WTC11 (cell line): ENCODE measurements at regions not wholly inside any gene's neighbourhood (a gene's known extent, or its start where the extent isn't known, plus 50 kb on each side); places are given as distances from the start of the nearest gene placed in this dataset.

ENCODE experiments used
- ATAC-seq: fragments of 200-7000 bp; cut with Tn5 transposase; 2 replicates; pipeline ENCODE4 v1.10.0; 2021; ENCODE audit warnings: mild to moderate bottlenecking, moderate library complexity
- CTCF ChIA-PET: fragments of 300-600 bp; sonication (Branson Sonifier 250); formaldehyde crosslinking; loops from one replicate; lab custom pipeline; 2021; ENCODE audit warnings: antibody characterized with exemption; lab: Charles Lee
- POLR2A ChIA-PET: fragments of 350-600 bp; sonication (Branson Sonifier 250); formaldehyde crosslinking; loops from one replicate; lab custom pipeline; 2021; ENCODE audit warnings: antibody characterized with exemption; lab: Charles Lee
- DNase-seq: peaks from one replicate; pipeline ENCODE4 v3.0.0; 2021; ENCODE audit warnings: low spot score
- H3K27ac Mint-ChIP-seq: 2 replicates; pipeline ENCODE4 v1.8.0; 2021; ENCODE audit warnings: mixed read lengths
- H3K27me3 Mint-ChIP-seq: 2 replicates; pipeline ENCODE4 v1.8.0; 2021; ENCODE audit warnings: low read depth, mild to moderate bottlenecking, moderate library complexity, mixed read lengths
- H3K36me3 Mint-ChIP-seq: 2 replicates; pipeline ENCODE4 v1.8.0; 2021; ENCODE audit warnings: mixed read lengths
- H3K4me1 Mint-ChIP-seq: 2 replicates; pipeline ENCODE4 v1.8.0; 2022; ENCODE audit warnings: mixed read lengths
- H3K4me3 Mint-ChIP-seq: 2 replicates; pipeline ENCODE4 v1.8.0; 2021; ENCODE audit warnings: mild to moderate bottlenecking, moderate library complexity, mixed read lengths
- H3K9me3 Mint-ChIP-seq: 2 replicates; pipeline ENCODE4 v1.8.0; 2021; ENCODE audit warnings: mixed read lengths
- ATF2 ChIP-seq: sonication (generic); formaldehyde crosslinking; IDR thresholded peaks from 2 replicates; pipeline ENCODE4 v1.8.1; 2022; ENCODE audit warnings: low read depth, missing genetic modification reagents, borderline replicate concordance
- ATF3 ChIP-seq: sonication (generic); formaldehyde crosslinking; conservative IDR thresholded peaks from 2 replicates; pipeline ENCODE4 v1.8.1; 2022; ENCODE audit warnings: mild to moderate bottlenecking, missing genetic modification reagents
- CREM ChIP-seq: sonication (generic); formaldehyde crosslinking; IDR thresholded peaks from 2 replicates; pipeline ENCODE4 v1.8.1; 2022; ENCODE audit warnings: mild to moderate bottlenecking, missing genetic modification reagents, moderate library complexity
- E2F1 ChIP-seq: sonication (generic); formaldehyde crosslinking; IDR thresholded peaks from 2 replicates; pipeline ENCODE4 v1.8.0; 2022; ENCODE audit warnings: mild to moderate bottlenecking, missing genetic modification reagents
- ELF4 ChIP-seq: sonication (generic); formaldehyde crosslinking; IDR thresholded peaks from 2 replicates; pipeline ENCODE4 v1.8.1; 2022; ENCODE audit warnings: low read depth, mild to moderate bottlenecking, moderate library complexity, missing genetic modification reagents
- EMX1 ChIP-seq: fragments of 250-450 bp; sonication (Bioruptor Pico); IDR thresholded peaks from 2 replicates; pipeline ENCODE4 v1.8.0; 2021; ENCODE audit warnings: mild to moderate bottlenecking
- JAZF1 ChIP-seq: fragments of 250-450 bp; sonication (Bioruptor Pico); IDR thresholded peaks from 2 replicates; pipeline ENCODE4 v1.9.0; 2021; ENCODE audit warnings: moderate library complexity, mild to moderate bottlenecking, inconsistent platforms
- OVOL2 ChIP-seq: fragments of 250-450 bp; sonication (Bioruptor Pico); IDR thresholded peaks from 2 replicates; pipeline ENCODE4 v1.9.0; 2021; ENCODE audit warnings: mild to moderate bottlenecking, borderline replicate concordance
- PRRX2 ChIP-seq: fragments of 250-450 bp; sonication (Bioruptor Pico); IDR thresholded peaks from 2 replicates; pipeline ENCODE4 v1.8.0; 2021; ENCODE audit warnings: mild to moderate bottlenecking
- RORB ChIP-seq: fragments of 250-450 bp; sonication (Bioruptor Pico); IDR thresholded peaks from 2 replicates; pipeline ENCODE4 v1.9.0; 2021; ENCODE audit warnings: mild to moderate bottlenecking
- SMAD4 ChIP-seq: sonication (generic); formaldehyde crosslinking; IDR thresholded peaks from 2 replicates; pipeline ENCODE4 v1.8.0; 2022; ENCODE audit warnings: mild to moderate bottlenecking, missing genetic modification reagents
- STAT6 ChIP-seq: sonication (generic); formaldehyde crosslinking; conservative IDR thresholded peaks from 2 replicates; pipeline ENCODE4 v1.8.1; 2023; ENCODE audit warnings: mild to moderate bottlenecking, low read depth, missing genetic modification reagents, moderate library complexity
- ZBTB21 ChIP-seq: sonication (generic); formaldehyde crosslinking; IDR thresholded peaks from 2 replicates; pipeline ENCODE4 v1.8.1; 2023; ENCODE audit warnings: mild to moderate bottlenecking, missing genetic modification reagents, borderline replicate concordance
- ZNF121 ChIP-seq: sonication (generic); formaldehyde crosslinking; IDR thresholded peaks from 2 replicates; pipeline ENCODE4 v1.8.0; 2023; ENCODE audit warnings: missing genetic modification reagents
- ZNF232 ChIP-seq: sonication (generic); formaldehyde crosslinking; IDR thresholded peaks from 2 replicates; pipeline ENCODE4 v1.8.0; 2022; ENCODE audit warnings: mild to moderate bottlenecking, missing genetic modification reagents
- ZNF263 ChIP-seq: sonication (generic); formaldehyde crosslinking; IDR thresholded peaks from 2 replicates; pipeline ENCODE4 v1.8.1; 2022; ENCODE audit warnings: low read depth, mild to moderate bottlenecking, moderate library complexity, missing genetic modification reagents
- ZNF423 ChIP-seq: fragments of 250-450 bp; sonication (Bioruptor Pico); IDR thresholded peaks from 2 replicates; pipeline ENCODE4 v2.1.2; 2022; ENCODE audit warnings: mild to moderate bottlenecking, moderate library complexity
- ZNF425 ChIP-seq: fragments of 250-450 bp; sonication (Bioruptor Pico); conservative IDR thresholded peaks from 2 replicates; pipeline ENCODE4 v1.9.0; 2021; ENCODE audit warnings: mild to moderate bottlenecking
- ZNF512 ChIP-seq: sonication (generic); formaldehyde crosslinking; IDR thresholded peaks from 2 replicates; pipeline ENCODE4 v1.8.1; 2022; ENCODE audit warnings: missing genetic modification reagents, borderline replicate concordance
- TF ChIP-seq, protein P1 (sequence below): sonication (generic); formaldehyde crosslinking; IDR thresholded peaks from 2 replicates; pipeline ENCODE4 v1.8.0; 2023; ENCODE audit warnings: missing genetic modification reagents

DNA sequence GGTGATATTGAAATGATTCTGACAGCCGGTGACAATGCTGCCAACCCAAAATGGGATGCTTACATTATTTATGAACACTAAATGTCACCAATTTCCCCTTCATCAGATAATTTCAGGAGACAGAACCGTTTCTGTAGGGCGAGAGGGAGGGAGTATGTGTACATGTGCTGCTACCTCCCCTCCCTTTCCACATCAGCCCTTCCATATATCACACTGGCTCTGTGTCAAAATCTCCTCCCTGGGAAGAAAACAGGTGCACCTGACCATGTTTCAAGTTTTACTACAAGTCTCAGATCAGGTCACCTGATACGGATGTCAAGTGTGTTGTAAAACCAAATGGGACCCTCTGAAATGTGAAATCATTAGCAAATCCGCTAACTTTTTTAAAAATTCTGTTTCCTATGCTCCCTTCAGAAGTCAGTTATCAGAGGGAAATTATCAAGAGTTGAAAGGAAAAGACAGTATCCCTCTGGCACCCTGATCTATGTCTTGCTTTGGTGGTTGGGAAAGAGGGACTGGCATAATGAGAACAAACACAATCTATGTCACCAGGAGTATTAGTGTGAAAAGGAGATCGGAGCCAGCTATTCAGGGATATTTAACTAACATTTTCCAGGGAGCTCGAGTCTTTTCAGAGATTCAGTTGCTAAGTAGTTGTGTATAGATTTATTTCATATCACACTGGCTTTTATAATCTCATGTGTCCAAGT lies 1002.3 kb upstream of the CDH8 start:
- Mint-ChIP-seq H3K9me3 (no peaks in the 10 kb centered on the region), H3K27ac (peak overlapping the region; percentile 23; the same call in 1 of the 2 replicates), H3K4me3 (no peak overlapping the region), H3K4me1 (peaks cover 24% of the 10 kb centered on the region), H3K27me3 (no peaks in the 10 kb centered on the region), H3K36me3 (no peaks in the 10 kb centered on the region)
- TF ChIP-seq ZNF232 (CRISPR knock-in tag): no peak
- TF ChIP-seq ZNF425 (CRISPR knock-in tag): no peak
- TF ChIP-seq ATF3 (CRISPR knock-in tag): no peak
- no peak for TF ChIP-seq OVOL2 (CRISPR knock-in tag)
- TF ChIP-seq, protein P1, sequence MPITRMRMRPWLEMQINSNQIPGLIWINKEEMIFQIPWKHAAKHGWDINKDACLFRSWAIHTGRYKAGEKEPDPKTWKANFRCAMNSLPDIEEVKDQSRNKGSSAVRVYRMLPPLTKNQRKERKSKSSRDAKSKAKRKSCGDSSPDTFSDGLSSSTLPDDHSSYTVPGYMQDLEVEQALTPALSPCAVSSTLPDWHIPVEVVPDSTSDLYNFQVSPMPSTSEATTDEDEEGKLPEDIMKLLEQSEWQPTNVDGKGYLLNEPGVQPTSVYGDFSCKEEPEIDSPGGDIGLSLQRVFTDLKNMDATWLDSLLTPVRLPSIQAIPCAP (CRISPR knock-in tag): no peak
- no peak for TF ChIP-seq RORB (CRISPR knock-in tag)
- no peak for TF ChIP-seq ZNF263 (CRISPR knock-in tag)
- TF ChIP-seq ZNF121 (CRISPR knock-in tag): no peak
- TF ChIP-seq ZBTB21 (CRISPR knock-in tag): no peak
- TF ChIP-seq SMAD4 (CRISPR knock-in tag): no peak
- no peak for TF ChIP-seq STAT6 (CRISPR knock-in tag)
- TF ChIP-seq ELF4 (CRISPR knock-in tag): no peak
- TF ChIP-seq ATF2 (CRISPR knock-in tag): no peak
- TF ChIP-seq PRRX2: no peak
- TF ChIP-seq EMX1 (CRISPR knock-in tag): no peak
- no peak for TF ChIP-seq ZNF423 (CRISPR knock-in tag)
- TF ChIP-seq ZNF512: no peak
- no peak for TF ChIP-seq JAZF1
- no peak for TF ChIP-seq E2F1
- TF ChIP-seq CREM: no peak
- ChIA-PET POLR2A (no interaction called here), CTCF (no interaction called here)
- DNase-seq (no peak), ATAC-seq (no peak)
